ENCODE measurements at regions not wholly inside any gene's neighbourhood (a gene's known extent, or its start where the extent isn't known, plus 50 kb on each side); places are given as distances from the start of the nearest gene placed in this dataset.
A peak's percentile ranks its signal among the peaks of the same experiment; 100 is the strongest.
"Not testable (repeated sequence)": the region's sequence is repeated elsewhere in the genome, so short reads cannot be mapped to it uniquely, and the experiment has no call there.

GRCh38 chr13:62524498-62524897 is 1108.8 kb upstream of the PCDH20 start:
- no peak for DNase-seq

GRCh38 chr13:62524061-62524460 is 1108.4 kb upstream of the PCDH20 start:
- DNase-seq = no peak

- DNase-seq = peak in 1 of 5 donors; percentile 7
Measured at GRCh38 chr13:62512194-62513141, 1096.8 kb upstream of the PCDH20 start.

- DNase-seq = no peak
Measured at GRCh38 chr13:62510906-62511655, 1095.4 kb upstream of the PCDH20 start.

- DNase-seq = no peak
Measured at GRCh38 chr13:62502588-62502987, 1086.9 kb upstream of the PCDH20 start.

GRCh38 chr13:62489731-62490130 is 1074.1 kb upstream of the PCDH20 start:
- DNase-seq = no peak

- no peak for DNase-seq
Measured at GRCh38 chr13:62483774-62484173, 1068.1 kb upstream of the PCDH20 start.

GRCh38 chr13:62482351-62482750 is 1066.7 kb upstream of the PCDH20 start:
- DNase-seq = no peak

- DNase-seq = no peak
Measured at GRCh38 chr13:62473944-62474237, 1058.2 kb upstream of the PCDH20 start.

- DNase-seq = no peak
Measured at GRCh38 chr13:62473190-62473943, 1057.7 kb upstream of the PCDH20 start.

- DNase-seq = no peak
Measured at GRCh38 chr13:62453761-62454160, 1038.1 kb upstream of the PCDH20 start.

- no peak for DNase-seq
Measured at GRCh38 chr13:62450759-62451158, 1035.1 kb upstream of the PCDH20 start.

- DNase-seq = not testable (repeated sequence)
Measured at GRCh38 chr13:62447771-62448382, 1032.2 kb upstream of the PCDH20 start.

- no peak for DNase-seq
Measured at GRCh38 chr13:62444805-62445204, 1029.2 kb upstream of the PCDH20 start.

GRCh38 chr13:62434081-62434480 is 1018.4 kb upstream of the PCDH20 start:
- no peak for DNase-seq

- DNase-seq = no peak
Measured at GRCh38 chr13:62433660-62434059, 1018.0 kb upstream of the PCDH20 start.

GRCh38 chr13:62432906-62433305 is 1017.3 kb upstream of the PCDH20 start:
- DNase-seq = no peak

GRCh38 chr13:62432295-62432694 is 1016.6 kb upstream of the PCDH20 start:
- DNase-seq = no peak

- no peak for DNase-seq
Measured at GRCh38 chr13:62431852-62432251, 1016.2 kb upstream of the PCDH20 start.

- no peak for DNase-seq
Measured at GRCh38 chr13:62418872-62419271, 1003.2 kb upstream of the PCDH20 start.

GRCh38 chr13:62418376-62418775 is 1002.7 kb upstream of the PCDH20 start:
- DNase-seq = no peak

- no peak for DNase-seq
Measured at GRCh38 chr13:62407871-62408270, 992.2 kb upstream of the PCDH20 start.

GRCh38 chr13:62388515-62388914 is 972.9 kb upstream of the PCDH20 start:
- DNase-seq = no peak

All from T-helper 1 cell (primary cell).